ENCODE measurements at regions not wholly inside any gene's neighbourhood (a gene's known extent, or its start where the extent isn't known, plus 50 kb on each side); places are given as distances from the start of the nearest gene placed in this dataset.
A peak's percentile ranks its signal among the peaks of the same experiment; 100 is the strongest.

DNA sequence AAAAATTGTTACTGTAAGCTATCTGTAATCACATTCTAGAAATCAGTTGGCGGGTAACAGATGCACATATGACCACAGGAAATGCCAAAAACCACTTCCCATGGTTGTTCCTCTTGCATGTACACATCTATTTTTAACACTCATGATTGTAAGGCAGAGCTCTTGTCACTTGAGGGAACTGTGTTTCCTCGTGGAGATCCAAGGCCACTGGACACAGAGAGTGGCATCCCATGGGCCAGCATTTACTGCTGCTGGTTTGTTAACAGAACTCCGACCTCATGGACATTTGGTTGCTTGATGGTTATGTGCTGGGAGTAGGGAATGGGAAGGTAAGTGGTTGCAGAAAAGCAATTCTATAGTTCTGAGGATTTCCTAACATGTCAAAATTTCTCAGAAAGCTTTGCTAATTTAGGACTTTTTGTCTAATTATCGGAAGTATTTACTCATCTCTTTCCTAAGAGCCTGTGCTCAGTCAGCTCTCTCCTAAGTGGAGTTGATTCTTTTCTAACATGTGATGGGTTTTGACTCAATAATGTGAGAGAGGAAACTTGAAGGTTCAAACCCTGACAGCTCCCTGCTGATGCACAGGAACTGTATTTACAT lies 202.0 kb upstream of the NR3C1 start:
- Histone ChIP-seq H3K9ac (ENCODE audit: low read length) (peak overlapping the region; percentile 21; the same call in 1 of the 2 replicates), H3K27me3 (replicated peaks; ENCODE audit: insufficient read depth, low read length) (no peaks in the 10 kb centered on the region), H3K4me3 (ENCODE audit: low read length) (peak overlapping the region; percentile 18; the same call in 1 of the 2 replicates), H3K79me2 (ENCODE audit: low read length) (no peaks in the 10 kb centered on the region), H4K20me1 (ENCODE audit: insufficient read depth, low read length) (no peaks in the 10 kb centered on the region), H3K27ac (ENCODE audit: low read length) (peak overlapping the region; percentile 69), H3K4me1 (ENCODE audit: low read length) (peaks cover 21% of the 10 kb centered on the region), H3K4me2 (ENCODE audit: low read depth, low read length) (peak overlapping the region; percentile 46), H3F3A (ENCODE audit: insufficient read depth, low read length) (peaks cover 6% of the 10 kb centered on the region), H3K9me3 (replicated peaks; ENCODE audit: insufficient read depth, low read length) (no peaks in the 10 kb centered on the region), H3K9me2 (replicated peaks; ENCODE audit: insufficient read depth, low read length) (no peaks in the 10 kb centered on the region), H2AFZ (ENCODE audit: low read length) (peak overlapping the region; percentile 50), H3K36me3 (replicated peaks; ENCODE audit: insufficient read depth, low read length) (no peaks in the 10 kb centered on the region)
- TF ChIP-seq EZH2phosphoT487 (IDR thresholded peaks at IDR 0.05; ENCODE audit: low read length) (no peak), EZH2 (optimal IDR thresholded peaks at IDR 0.05; ENCODE audit: low read depth, low read length) (no peak)
- TF ChIP-seq, protein P1, sequence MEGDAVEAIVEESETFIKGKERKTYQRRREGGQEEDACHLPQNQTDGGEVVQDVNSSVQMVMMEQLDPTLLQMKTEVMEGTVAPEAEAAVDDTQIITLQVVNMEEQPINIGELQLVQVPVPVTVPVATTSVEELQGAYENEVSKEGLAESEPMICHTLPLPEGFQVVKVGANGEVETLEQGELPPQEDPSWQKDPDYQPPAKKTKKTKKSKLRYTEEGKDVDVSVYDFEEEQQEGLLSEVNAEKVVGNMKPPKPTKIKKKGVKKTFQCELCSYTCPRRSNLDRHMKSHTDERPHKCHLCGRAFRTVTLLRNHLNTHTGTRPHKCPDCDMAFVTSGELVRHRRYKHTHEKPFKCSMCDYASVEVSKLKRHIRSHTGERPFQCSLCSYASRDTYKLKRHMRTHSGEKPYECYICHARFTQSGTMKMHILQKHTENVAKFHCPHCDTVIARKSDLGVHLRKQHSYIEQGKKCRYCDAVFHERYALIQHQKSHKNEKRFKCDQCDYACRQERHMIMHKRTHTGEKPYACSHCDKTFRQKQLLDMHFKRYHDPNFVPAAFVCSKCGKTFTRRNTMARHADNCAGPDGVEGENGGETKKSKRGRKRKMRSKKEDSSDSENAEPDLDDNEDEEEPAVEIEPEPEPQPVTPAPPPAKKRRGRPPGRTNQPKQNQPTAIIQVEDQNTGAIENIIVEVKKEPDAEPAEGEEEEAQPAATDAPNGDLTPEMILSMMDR (IDR thresholded peaks at IDR 0.05; ENCODE audit: low read length): no peak
- peak; percentile 78 for DNase-seq

DNA sequence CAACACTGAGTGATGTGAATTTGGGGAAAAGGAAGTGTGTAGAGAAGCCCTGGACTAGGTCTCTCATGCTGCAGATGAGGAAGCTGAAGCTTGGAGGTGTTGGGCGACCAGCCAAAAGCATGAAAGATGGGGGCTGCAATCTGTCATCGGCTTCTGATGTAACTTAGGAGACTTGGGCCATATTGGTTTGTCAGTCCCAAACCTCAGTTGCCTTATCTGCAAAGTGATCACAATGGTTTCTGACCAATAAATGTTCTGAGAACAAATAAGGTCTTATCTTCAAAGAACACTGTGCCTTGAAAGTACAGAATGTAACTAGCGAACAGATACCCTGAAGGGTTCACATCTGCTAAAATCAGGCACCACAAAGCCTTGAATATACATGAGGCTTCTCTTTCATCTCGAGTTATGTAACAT lies 198.4 kb upstream of the NR3C1 start:
- H3K27me3 ChIP-seq (replicated peaks; ENCODE audit: insufficient read depth, low read length): no peaks in the 10 kb centered on the region
- H4K20me1 ChIP-seq (ENCODE audit: insufficient read depth, low read length): no peaks in the 10 kb centered on the region
- no peak overlapping the region for H3K4me3 ChIP-seq (ENCODE audit: low read length)
- no peaks in the 10 kb centered on the region for H3K36me3 ChIP-seq (replicated peaks; ENCODE audit: insufficient read depth, low read length)
- H2AFZ ChIP-seq (ENCODE audit: low read length): no peak overlapping the region
- no peak overlapping the region for H3K27ac ChIP-seq (ENCODE audit: low read length)
- no peaks in the 10 kb centered on the region for H3K79me2 ChIP-seq (ENCODE audit: low read length)
- no peak for DNase-seq
- TF ChIP-seq, protein P1 (IDR thresholded peaks at IDR 0.05; ENCODE audit: low read length): no peak
- TF ChIP-seq EZH2 (optimal IDR thresholded peaks at IDR 0.05; ENCODE audit: low read depth, low read length) (no peak), EZH2phosphoT487 (IDR thresholded peaks at IDR 0.05; ENCODE audit: low read length) (no peak)
- no peaks in the 10 kb centered on the region for H3K9me3 ChIP-seq (replicated peaks; ENCODE audit: insufficient read depth, low read length)
- H3K9me2 ChIP-seq (replicated peaks; ENCODE audit: insufficient read depth, low read length): no peaks in the 10 kb centered on the region
- no peak overlapping the region for H3K4me2 ChIP-seq (ENCODE audit: low read depth, low read length)
- no peak overlapping the region for H3K9ac ChIP-seq (ENCODE audit: low read length)
- H3F3A ChIP-seq (ENCODE audit: insufficient read depth, low read length): peaks cover 6% of the 10 kb centered on the region
- peaks cover 21% of the 10 kb centered on the region for H3K4me1 ChIP-seq (ENCODE audit: low read length)

DNA sequence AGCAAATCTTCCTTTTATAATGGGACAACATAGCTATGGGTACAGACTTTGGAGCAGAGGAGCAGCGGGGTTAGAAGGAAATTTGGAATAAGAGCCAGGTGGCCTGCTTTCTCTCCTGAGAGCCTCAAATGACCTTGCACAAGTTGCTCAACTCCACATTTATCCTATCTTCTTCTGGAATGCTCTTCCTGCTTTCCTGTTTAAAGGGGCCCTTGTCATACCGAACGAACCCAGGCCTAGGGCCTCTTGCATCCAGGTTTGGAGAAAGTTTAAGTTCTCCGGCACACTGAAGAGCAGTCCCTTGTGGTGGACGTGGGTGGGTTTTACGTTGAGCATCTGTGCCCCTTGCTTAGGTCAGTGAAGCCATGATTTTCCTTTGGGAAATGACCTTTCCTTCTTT lies 197.9 kb upstream of the NR3C1 start:
- Histone ChIP-seq H3K4me2 (ENCODE audit: low read depth, low read length) (no peak overlapping the region), H3K9me2 (replicated peaks; ENCODE audit: insufficient read depth, low read length) (no peaks in the 10 kb centered on the region), H3K36me3 (replicated peaks; ENCODE audit: insufficient read depth, low read length) (no peaks in the 10 kb centered on the region), H4K20me1 (ENCODE audit: insufficient read depth, low read length) (no peaks in the 10 kb centered on the region), H3F3A (ENCODE audit: insufficient read depth, low read length) (peaks cover 6% of the 10 kb centered on the region), H3K79me2 (ENCODE audit: low read length) (no peaks in the 10 kb centered on the region), H3K27ac (ENCODE audit: low read length) (no peak overlapping the region), H3K9ac (ENCODE audit: low read length) (no peak overlapping the region), H3K9me3 (replicated peaks; ENCODE audit: insufficient read depth, low read length) (no peaks in the 10 kb centered on the region), H2AFZ (ENCODE audit: low read length) (no peak overlapping the region), H3K27me3 (replicated peaks; ENCODE audit: insufficient read depth, low read length) (no peaks in the 10 kb centered on the region), H3K4me1 (ENCODE audit: low read length) (peaks cover 21% of the 10 kb centered on the region), H3K4me3 (ENCODE audit: low read length) (no peak overlapping the region)
- TF ChIP-seq EZH2 (optimal IDR thresholded peaks at IDR 0.05; ENCODE audit: low read depth, low read length) (no peak), EZH2phosphoT487 (IDR thresholded peaks at IDR 0.05; ENCODE audit: low read length) (no peak)
- TF ChIP-seq, protein P1 (IDR thresholded peaks at IDR 0.05; ENCODE audit: low read length): no peak
- DNase-seq: no peak

Data from MM.1S (cell line).